Memory B cell (primary cell): ENCODE measurements at regions not wholly inside any gene's neighbourhood (a gene's known extent, or its start where the extent isn't known, plus 50 kb on each side); places are given as distances from the start of the nearest gene placed in this dataset.

Experiments used
- ATAC-seq: fragments of 150-1000 bp; cut with Tn5 transposase; 2 replicates; pipeline ENCODE4 v1.10.0; 2021; ENCODE audit warnings: low read depth, mild to moderate bottlenecking, moderate library complexity
- DNase-seq, 2 donors: peaks; one replicate each; pipeline ENCODE4 v3.0.0; 2022; ENCODE audit warnings: low spot score in 2 of 2
- H3K27ac Mint-ChIP-seq: one replicate; pipeline ENCODE4 v1.8.0; 2022; ENCODE audit warnings: mild to moderate bottlenecking, moderate library complexity, mixed read lengths
- H3K27me3 Mint-ChIP-seq: one replicate; pipeline ENCODE4 v1.8.0; 2022; ENCODE audit warnings: mixed read lengths
- H3K36me3 Mint-ChIP-seq: one replicate; pipeline ENCODE4 v1.8.0; 2022; ENCODE audit warnings: mild to moderate bottlenecking, mixed read lengths
- H3K4me1 Mint-ChIP-seq: one replicate; pipeline ENCODE4 v1.8.0; 2022; ENCODE audit warnings: mixed read lengths
- H3K4me3 Mint-ChIP-seq: one replicate; pipeline ENCODE4 v1.8.0; 2022; ENCODE audit warnings: mild to moderate bottlenecking, moderate library complexity, mixed read lengths
- H3K9me3 Mint-ChIP-seq: one replicate; pipeline ENCODE4 v1.8.0; 2022; ENCODE audit warnings: mixed read lengths

GRCh38 chr9:90046317-90046861 lies 441.6 kb downstream of the GADD45G start:
- no peak for ATAC-seq
- no peak overlapping the region for H3K4me3 Mint-ChIP-seq
- no peak for DNase-seq

GRCh38 chr9:90047828-90048227 lies 443.0 kb downstream of the GADD45G start:
- Mint-ChIP-seq H3K4me3 (no peak overlapping the region), H3K4me1 (peaks cover 7% of the 10 kb centered on the region), H3K27ac (no peak overlapping the region), H3K9me3 (peaks cover 4% of the 10 kb centered on the region), H3K27me3 (no peaks in the 10 kb centered on the region), H3K36me3 (peaks cover 5% of the 10 kb centered on the region)
- DNase-seq: no peak
- ATAC-seq: no peak

More at GRCh38 chr9:90046317-90046861, 441.6 kb downstream of the GADD45G start:
- Mint-ChIP-seq H3K27me3 (no peaks in the 10 kb centered on the region), H3K9me3 (peaks cover 4% of the 10 kb centered on the region), H3K36me3 (peaks cover 5% of the 10 kb centered on the region), H3K27ac (no peak overlapping the region), H3K4me1 (peaks cover 7% of the 10 kb centered on the region)

- Mint-ChIP-seq H3K4me1 (no peaks in the 10 kb centered on the region), H3K9me3 (peaks cover 9% of the 10 kb centered on the region), H3K36me3 (peaks cover 5% of the 10 kb centered on the region), H3K27ac (no peak overlapping the region), H3K27me3 (peaks cover 11% of the 10 kb centered on the region), H3K4me3 (no peak overlapping the region)
- DNase-seq (no peak), ATAC-seq (no peak)
Observed at GRCh38 chr9:90052366-90052765, 447.6 kb downstream of the GADD45G start.

GRCh38 chr9:90053027-90053426 lies 448.2 kb downstream of the GADD45G start:
- ATAC-seq: no peak
- Mint-ChIP-seq H3K36me3 (peaks cover 5% of the 10 kb centered on the region), H3K4me1 (no peaks in the 10 kb centered on the region), H3K27ac (no peak overlapping the region), H3K9me3 (peaks cover 9% of the 10 kb centered on the region), H3K27me3 (peaks cover 11% of the 10 kb centered on the region), H3K4me3 (no peak overlapping the region)
- DNase-seq: no peak

GRCh38 chr9:90054810-90055209 lies 450.0 kb downstream of the GADD45G start:
- Mint-ChIP-seq H3K27me3 (peaks cover 15% of the 10 kb centered on the region), H3K9me3 (peaks cover 5% of the 10 kb centered on the region), H3K36me3 (no peaks in the 10 kb centered on the region), H3K4me1 (no peaks in the 10 kb centered on the region), H3K4me3 (no peak overlapping the region), H3K27ac (no peak overlapping the region)
- no peak for DNase-seq
- ATAC-seq: no peak

GRCh38 chr9:90055226-90055625 lies 450.4 kb downstream of the GADD45G start:
- no peak for ATAC-seq
- no peak for DNase-seq
- Mint-ChIP-seq H3K4me1 (no peaks in the 10 kb centered on the region), H3K27me3 (peaks cover 15% of the 10 kb centered on the region), H3K9me3 (peaks cover 5% of the 10 kb centered on the region), H3K27ac (no peak overlapping the region), H3K36me3 (no peaks in the 10 kb centered on the region), H3K4me3 (no peak overlapping the region)

- peaks cover 5% of the 10 kb centered on the region for H3K9me3 Mint-ChIP-seq
- no peaks in the 10 kb centered on the region for H3K36me3 Mint-ChIP-seq
- peaks cover 15% of the 10 kb centered on the region for H3K27me3 Mint-ChIP-seq
- H3K4me3 Mint-ChIP-seq: no peak overlapping the region
- H3K27ac Mint-ChIP-seq: no peak overlapping the region
- no peak for ATAC-seq
- no peak for DNase-seq
- H3K4me1 Mint-ChIP-seq: no peaks in the 10 kb centered on the region
Observed at GRCh38 chr9:90057361-90057760, 452.5 kb downstream of the GADD45G start.

- Mint-ChIP-seq H3K4me3 (no peak overlapping the region), H3K27me3 (peaks cover 17% of the 10 kb centered on the region), H3K9me3 (peaks cover 5% of the 10 kb centered on the region), H3K4me1 (no peaks in the 10 kb centered on the region), H3K36me3 (no peaks in the 10 kb centered on the region), H3K27ac (no peak overlapping the region)
- no peak for ATAC-seq
- DNase-seq: no peak
Observed at GRCh38 chr9:90058182-90058763, 453.5 kb downstream of the GADD45G start.

GRCh38 chr9:90059436-90059835 lies 454.6 kb downstream of the GADD45G start:
- H3K36me3 Mint-ChIP-seq: no peaks in the 10 kb centered on the region
- no peak for DNase-seq
- no peak overlapping the region for H3K4me3 Mint-ChIP-seq
- no peak for ATAC-seq
- no peak overlapping the region for H3K27ac Mint-ChIP-seq
- peaks cover 5% of the 10 kb centered on the region for H3K9me3 Mint-ChIP-seq
- H3K27me3 Mint-ChIP-seq: peaks cover 14% of the 10 kb centered on the region
- no peaks in the 10 kb centered on the region for H3K4me1 Mint-ChIP-seq

GRCh38 chr9:90060256-90060655 lies 455.4 kb downstream of the GADD45G start:
- H3K4me1 Mint-ChIP-seq: no peaks in the 10 kb centered on the region
- ATAC-seq (no peak), DNase-seq (no peak)
- H3K9me3 Mint-ChIP-seq: peaks cover 5% of the 10 kb centered on the region
- H3K27ac Mint-ChIP-seq: no peak overlapping the region
- H3K36me3 Mint-ChIP-seq: no peaks in the 10 kb centered on the region
- peaks cover 11% of the 10 kb centered on the region for H3K27me3 Mint-ChIP-seq
- no peak overlapping the region for H3K4me3 Mint-ChIP-seq

GRCh38 chr9:90061187-90061586 lies 456.4 kb downstream of the GADD45G start:
- H3K36me3 Mint-ChIP-seq: no peaks in the 10 kb centered on the region
- no peak overlapping the region for H3K27ac Mint-ChIP-seq
- H3K4me3 Mint-ChIP-seq: no peak overlapping the region
- DNase-seq (no peak), ATAC-seq (no peak)
- peaks cover 7% of the 10 kb centered on the region for H3K27me3 Mint-ChIP-seq
- H3K4me1 Mint-ChIP-seq: no peaks in the 10 kb centered on the region
- H3K9me3 Mint-ChIP-seq: peaks cover 1% of the 10 kb centered on the region

- Mint-ChIP-seq H3K4me1 (no peaks in the 10 kb centered on the region), H3K27me3 (peaks cover 6% of the 10 kb centered on the region), H3K9me3 (no peaks in the 10 kb centered on the region), H3K27ac (no peak overlapping the region), H3K36me3 (no peaks in the 10 kb centered on the region), H3K4me3 (no peak overlapping the region)
- ATAC-seq (no peak), DNase-seq (no peak)
Observed at GRCh38 chr9:90062982-90063381, 458.2 kb downstream of the GADD45G start.

GRCh38 chr9:90064248-90064647 lies 459.4 kb downstream of the GADD45G start:
- Mint-ChIP-seq H3K9me3 (no peaks in the 10 kb centered on the region), H3K4me3 (no peak overlapping the region), H3K27ac (no peak overlapping the region), H3K36me3 (no peaks in the 10 kb centered on the region), H3K27me3 (peaks cover 8% of the 10 kb centered on the region), H3K4me1 (no peaks in the 10 kb centered on the region)
- ATAC-seq (no peak), DNase-seq (no peak)

GRCh38 chr9:90064971-90065370 lies 460.2 kb downstream of the GADD45G start:
- H3K36me3 Mint-ChIP-seq: no peaks in the 10 kb centered on the region
- ATAC-seq (no peak), DNase-seq (no peak)
- no peak overlapping the region for H3K4me3 Mint-ChIP-seq
- no peak overlapping the region for H3K27ac Mint-ChIP-seq
- no peaks in the 10 kb centered on the region for H3K9me3 Mint-ChIP-seq
- peaks cover 9% of the 10 kb centered on the region for H3K27me3 Mint-ChIP-seq
- no peaks in the 10 kb centered on the region for H3K4me1 Mint-ChIP-seq

GRCh38 chr9:90065851-90066250 lies 461.0 kb downstream of the GADD45G start:
- H3K36me3 Mint-ChIP-seq: no peaks in the 10 kb centered on the region
- no peak overlapping the region for H3K27ac Mint-ChIP-seq
- DNase-seq (no peak), ATAC-seq (no peak)
- H3K4me1 Mint-ChIP-seq: no peaks in the 10 kb centered on the region
- H3K4me3 Mint-ChIP-seq: no peak overlapping the region
- H3K27me3 Mint-ChIP-seq: peaks cover 9% of the 10 kb centered on the region
- no peaks in the 10 kb centered on the region for H3K9me3 Mint-ChIP-seq
